H1 (cell line): ENCODE measurements at regions not wholly inside any gene's neighbourhood (a gene's known extent, or its start where the extent isn't known, plus 50 kb on each side); places are given as distances from the start of the nearest gene placed in this dataset.

ENCODE experiments used
- BRCA1 ChIP-seq: IDR thresholded peaks from 2 replicates; pipeline ENCODE4 v1.6.1; 2012; ENCODE audit warnings: low read depth, low read length, improper control_type of control experiment
- CTCF ChIP-seq, 3 experiments: IDR thresholded peaks; 1 replicate in 2 of 3; 2 replicates in 1 of 3; pipeline versions ENCODE4 v1.5.1 to v1.6.1; 2011; ENCODE audit warnings: low read length in 3 of 3, mild to moderate bottlenecking in 3 of 3, inconsistent platforms in 2 of 3, low read depth in 1 of 3, moderate library complexity in 1 of 3; ENCODE audit not compliant: insufficient read depth in 1 of 3; ENCODE audit errors: control extremely low read depth in 1 of 3
- EZH2 ChIP-seq: fragments of 200-600 bp; sonication (generic); IDR thresholded peaks from 2 replicates; pipeline ENCODE4 v1.7.1; 2012; ENCODE audit warnings: low read depth, mild to moderate bottlenecking, moderate library complexity, low read length, inconsistent platforms; ENCODE audit not compliant: severe bottlenecking
- MAFK ChIP-seq: IDR thresholded peaks from 2 replicates; pipeline ENCODE4 v1.6.1; 2012; ENCODE audit warnings: low read depth, mild to moderate bottlenecking, improper control_type of control experiment, low read length
- MAX ChIP-seq: IDR thresholded peaks from 2 replicates; pipeline ENCODE4 v1.6.1; 2012; ENCODE audit warnings: inconsistent platforms
- POLR2A ChIP-seq, 2 experiments: IDR thresholded peaks; 1 replicate in 1 of 2; 2 replicates in 1 of 2; pipeline ENCODE4 v1.6.1; 2011; ENCODE audit warnings: low read depth in 2 of 2, low read length in 2 of 2, mild to moderate bottlenecking in 2 of 2; ENCODE audit errors: control extremely low read depth in 1 of 2
- POLR2AphosphoS5 ChIP-seq: IDR thresholded peaks from 2 replicates; pipeline ENCODE4 v1.6.1; 2011; ENCODE audit warnings: low read depth, low read length
- RAD21 ChIP-seq, 2 experiments: IDR thresholded peaks in 1 of 2; conservative IDR thresholded peaks in 1 of 2; 2 replicates each; pipeline ENCODE4 v1.6.1; 2011; ENCODE audit warnings: low read depth in 2 of 2, low read length in 2 of 2, improper control_type of control experiment in 1 of 2, inconsistent platforms in 1 of 2, mild to moderate bottlenecking in 1 of 2, moderate library complexity in 1 of 2
- RFX5 ChIP-seq: IDR thresholded peaks from 2 replicates; pipeline ENCODE4 v1.6.1; 2011; ENCODE audit warnings: low read depth, low read length, improper control_type of control experiment, borderline replicate concordance
- SP1 ChIP-seq: IDR thresholded peaks from 2 replicates; pipeline ENCODE4 v1.6.1; 2011; ENCODE audit warnings: low read depth, low read length
- YY1 ChIP-seq: IDR thresholded peaks from 2 replicates; pipeline ENCODE4 v1.6.1; 2011; ENCODE audit warnings: low read depth, mild to moderate bottlenecking, low read length

DNA sequence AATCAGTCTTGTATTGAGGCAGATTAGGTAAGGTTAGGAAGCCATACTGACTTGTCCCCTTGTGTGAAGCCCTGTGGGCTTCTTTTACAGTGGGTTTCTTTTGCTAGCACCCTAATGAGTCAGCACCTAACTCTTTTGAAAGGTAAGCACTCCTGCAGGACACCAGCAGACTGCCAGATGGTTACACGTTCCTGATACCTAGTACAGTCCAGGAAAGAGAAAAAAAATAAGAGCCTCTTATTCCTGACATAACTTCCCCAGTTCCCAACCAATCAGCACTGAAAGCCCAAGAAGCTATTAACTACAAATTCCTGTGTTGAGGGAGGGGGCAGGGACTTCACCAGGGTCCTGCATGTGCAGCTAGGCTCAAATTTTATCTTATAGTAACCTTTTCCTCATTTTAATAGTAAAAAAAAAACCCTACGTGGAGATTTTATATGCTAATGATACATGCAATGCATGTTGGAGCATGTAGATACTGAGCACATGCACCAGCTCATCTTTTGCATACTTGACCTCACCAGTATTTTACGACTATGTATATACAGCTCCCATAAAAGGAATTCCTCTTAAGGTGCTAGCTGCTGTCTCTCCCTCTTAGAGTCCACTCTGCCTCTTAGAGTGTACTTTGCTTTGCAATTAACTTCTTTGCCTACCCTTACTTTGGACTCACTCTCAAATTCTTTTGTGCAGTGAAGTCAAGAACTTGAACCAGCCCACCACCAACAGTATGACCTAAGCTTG, 84.7 kb upstream of the RORB start:
- TF ChIP-seq SP1 (no peak), MAX (no peak), POLR2A (IDR thresholded peaks at IDR 0.05; ENCODE audit: control extremely low read depth in 1 of 2, low read depth in 2 of 2, low read length in 2 of 2) (no peak), CTCF (IDR thresholded peaks at IDR 0.05; ENCODE audit: control extremely low read depth in 1 of 3, insufficient read depth in 1 of 3, low read depth in 1 of 3, low read length in 3 of 3) (no peak), POLR2AphosphoS5 (no peak), MAFK (no peak), YY1 (no peak), EZH2 (no peak), RAD21 (IDR thresholded peaks at IDR 0.05 in 1 of 2, conservative IDR thresholded peaks at IDR 0.05 in 1 of 2; ENCODE audit: low read depth in 2 of 2, low read length in 2 of 2) (no peak), RFX5 (no peak), BRCA1 (no peak)
